ENCODE measurements at regions not wholly inside any gene's neighbourhood (a gene's known extent, or its start where the extent isn't known, plus 50 kb on each side); places are given as distances from the start of the nearest gene placed in this dataset.
A peak's percentile ranks its signal among the peaks of the same experiment; 100 is the strongest.

DNA sequence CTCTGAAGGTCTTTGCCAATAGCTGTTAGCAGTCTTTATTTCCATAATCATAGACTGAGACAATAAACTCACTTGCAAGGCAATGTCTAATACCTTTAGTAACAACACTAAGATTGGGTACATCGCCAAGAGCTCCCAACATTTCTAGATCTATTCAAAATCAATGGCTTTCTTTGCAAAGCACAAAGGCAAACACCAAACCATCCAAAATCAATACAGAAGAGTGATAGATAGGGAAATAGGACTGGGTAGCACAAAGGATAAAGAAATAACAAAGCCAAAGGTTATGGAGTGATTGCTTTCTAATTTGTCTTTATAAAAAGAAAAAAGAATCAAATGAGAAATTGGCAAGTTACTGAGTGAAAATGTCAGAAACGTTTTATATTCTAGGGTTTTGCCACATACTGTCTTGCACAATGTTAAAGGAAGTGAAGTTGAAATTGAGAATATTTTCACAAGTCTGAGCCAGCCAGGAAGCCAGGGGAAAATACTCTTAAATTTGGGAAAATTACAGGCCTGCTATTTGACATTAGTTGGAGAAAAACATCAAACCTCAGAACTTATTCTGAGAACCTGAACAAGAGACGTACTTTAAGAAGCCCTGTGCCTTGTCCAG lies 53.3 kb upstream of the LHFPL2 start:
- 73% methylated on average over 3 of the region's 3 CpGs for WGBS (ENCODE audit: missing lambda C conversion rate)
- Histone ChIP-seq H3K4me1 (peaks cover 36% of the 10 kb centered on the region), H3K27ac (peak overlapping the region; percentile 92 to 96; a peak in 5 of 6 replicates), H3K4me2 (no peak overlapping the region), H3K4me3 (no peak overlapping the region), H3K9me3 (peaks cover 8% of the 10 kb centered on the region; the same call in 1 of the 3 replicates)
- TF ChIP-seq EP300 (IDR thresholded peaks at IDR 0.05) (no peak), ZFP36 (IDR thresholded peaks at IDR 0.05; ENCODE audit: borderline replicate concordance, partially characterized antibody) (no peak), FOSB (CRISPR knock-in tag; IDR thresholded peaks at IDR 0.05) (no peak), NR3C1 (IDR thresholded peaks at IDR 0.05) (no peak), MAFK (IDR thresholded peaks at IDR 0.05; ENCODE audit: partially characterized antibody) (no peak), HOXA7 (CRISPR knock-in tag; IDR thresholded peaks at IDR 0.05) (no peak), TP53 (CRISPR knock-in tag; IDR thresholded peaks at IDR 0.05) (no peak), FOSL2 (IDR thresholded peaks at IDR 0.05) (no peak), FOSL2 (CRISPR knock-in tag; IDR thresholded peaks at IDR 0.05) (no peak), EHF (CRISPR knock-in tag; IDR thresholded peaks at IDR 0.05) (no peak), PHF8 (IDR thresholded peaks at IDR 0.05; ENCODE audit: borderline replicate concordance, low read depth) (no peak)
- TF ChIP-seq, protein P1, sequence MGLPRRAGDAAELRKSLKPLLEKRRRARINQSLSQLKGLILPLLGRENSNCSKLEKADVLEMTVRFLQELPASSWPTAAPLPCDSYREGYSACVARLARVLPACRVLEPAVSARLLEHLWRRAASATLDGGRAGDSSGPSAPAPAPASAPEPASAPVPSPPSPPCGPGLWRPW (IDR thresholded peaks at IDR 0.05): no peak
- TF ChIP-seq, protein P2, sequence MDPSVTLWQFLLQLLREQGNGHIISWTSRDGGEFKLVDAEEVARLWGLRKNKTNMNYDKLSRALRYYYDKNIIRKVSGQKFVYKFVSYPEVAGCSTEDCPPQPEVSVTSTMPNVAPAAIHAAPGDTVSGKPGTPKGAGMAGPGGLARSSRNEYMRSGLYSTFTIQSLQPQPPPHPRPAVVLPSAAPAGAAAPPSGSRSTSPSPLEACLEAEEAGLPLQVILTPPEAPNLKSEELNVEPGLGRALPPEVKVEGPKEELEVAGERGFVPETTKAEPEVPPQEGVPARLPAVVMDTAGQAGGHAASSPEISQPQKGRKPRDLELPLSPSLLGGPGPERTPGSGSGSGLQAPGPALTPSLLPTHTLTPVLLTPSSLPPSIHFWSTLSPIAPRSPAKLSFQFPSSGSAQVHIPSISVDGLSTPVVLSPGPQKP (IDR thresholded peaks at IDR 0.05; ENCODE audit: low read depth, low read length): no peak
- TF ChIP-seq, protein P3, sequence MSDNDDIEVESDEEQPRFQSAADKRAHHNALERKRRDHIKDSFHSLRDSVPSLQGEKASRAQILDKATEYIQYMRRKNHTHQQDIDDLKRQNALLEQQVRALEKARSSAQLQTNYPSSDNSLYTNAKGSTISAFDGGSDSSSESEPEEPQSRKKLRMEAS (IDR thresholded peaks at IDR 0.05): no peak
- TF ChIP-seq, protein P4, sequence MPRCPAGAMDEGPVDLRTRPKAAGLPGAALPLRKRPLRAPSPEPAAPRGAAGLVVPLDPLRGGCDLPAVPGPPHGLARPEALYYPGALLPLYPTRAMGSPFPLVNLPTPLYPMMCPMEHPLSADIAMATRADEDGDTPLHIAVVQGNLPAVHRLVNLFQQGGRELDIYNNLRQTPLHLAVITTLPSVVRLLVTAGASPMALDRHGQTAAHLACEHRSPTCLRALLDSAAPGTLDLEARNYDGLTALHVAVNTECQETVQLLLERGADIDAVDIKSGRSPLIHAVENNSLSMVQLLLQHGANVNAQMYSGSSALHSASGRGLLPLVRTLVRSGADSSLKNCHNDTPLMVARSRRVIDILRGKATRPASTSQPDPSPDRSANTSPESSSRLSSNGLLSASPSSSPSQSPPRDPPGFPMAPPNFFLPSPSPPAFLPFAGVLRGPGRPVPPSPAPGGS (IDR thresholded peaks at IDR 0.05): no peak
- ChIA-PET POLR2A (interaction anchor here (1.2 kb wide), 1 partner anchor 53 kb away, joined by 3 read pairs; the partner anchor contains the start of gene LHFPL2), CTCF (interaction anchor here (1.0 to 2.1 kb wide), 3 partner anchors 9 to 52 kb away, joined by 3 to 5 read pairs (median 4); no protein-coding TSS in a partner anchor)
- ATAC-seq (no peak), FAIRE-seq (no peak), DNase-seq (ENCODE audit: low read depth in 1 of 2, low spot score in 1 of 2) (no peak)

DNA sequence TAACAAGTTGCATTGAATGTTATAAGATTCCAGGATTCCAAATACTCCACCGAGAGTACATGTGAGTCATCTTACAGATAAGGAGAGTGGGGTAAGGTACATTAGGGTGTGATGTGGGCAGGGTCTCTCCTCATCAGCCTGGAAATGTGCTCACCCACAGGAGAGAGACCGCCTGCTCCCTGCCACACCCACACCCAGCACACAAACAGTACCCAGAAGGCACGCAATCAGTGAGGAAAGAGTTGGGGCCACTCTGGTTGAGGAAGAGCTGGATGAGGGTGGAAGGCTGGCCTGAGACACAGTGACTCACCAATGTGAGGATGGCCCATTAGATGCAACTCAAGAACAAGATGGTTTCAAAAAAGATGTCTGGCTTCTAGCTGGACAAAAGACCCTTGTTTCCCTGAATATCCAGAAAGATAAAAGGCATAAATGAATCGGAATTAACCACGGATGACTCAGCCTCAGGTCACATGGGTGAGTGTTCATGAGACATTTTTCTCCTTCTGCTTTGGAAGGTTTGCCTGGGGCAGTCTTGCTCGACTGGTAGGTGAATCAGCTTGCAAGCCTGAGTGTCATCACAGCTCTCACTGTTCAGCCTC lies 51.1 kb upstream of the LHFPL2 start:
- TF ChIP-seq, protein P3 (IDR thresholded peaks at IDR 0.05): peak; percentile 83
- TF ChIP-seq BHLHE40 (IDR thresholded peaks at IDR 0.05; ENCODE audit: low read depth, low read length) (no peak), GATA3 (IDR thresholded peaks at IDR 0.05; ENCODE audit: borderline replicate concordance) (peak; percentile 67), NR3C1 (IDR thresholded peaks at IDR 0.05) (no peak), RAD21 (conservative IDR thresholded peaks at IDR 0.05 in 1 of 2, IDR thresholded peaks at IDR 0.05 in 1 of 2) (peak in 1 of 2 experiments; percentile 16), FOSL2 (IDR thresholded peaks at IDR 0.05) (peak; percentile 84), FOSL2 (CRISPR knock-in tag; IDR thresholded peaks at IDR 0.05) (peak; percentile 95), EHF (CRISPR knock-in tag; IDR thresholded peaks at IDR 0.05) (no peak), CEBPB (IDR thresholded peaks at IDR 0.05) (peak; percentile 14 to 65; a peak in 2 of 4 replicates), JUNB (IDR thresholded peaks at IDR 0.05) (peak; percentile 95), HOXB13 (CRISPR knock-in tag; IDR thresholded peaks at IDR 0.05; ENCODE audit: low read depth) (no peak), EP300 (IDR thresholded peaks at IDR 0.05) (peak in 1 of 2 experiments; percentile 67; a peak in 3 of 5 replicates), SMC3 (IDR thresholded peaks at IDR 0.05) (peak; percentile 47), RARB (CRISPR knock-in tag; IDR thresholded peaks at IDR 0.05) (0 out of 2 replicates have a peak, but pooled peaks have one; percentile 22), JUN (IDR thresholded peaks at IDR 0.05) (peak; percentile 77 to 90; a peak in 4 of 5 replicates), NFE2L2 (conservative IDR thresholded peaks at IDR 0.05; ENCODE audit: low read length) (0 out of 2 replicates have a peak, but pooled peaks have one; percentile 27), PHF8 (IDR thresholded peaks at IDR 0.05; ENCODE audit: borderline replicate concordance, low read depth) (no peak), MYC (IDR thresholded peaks at IDR 0.05; ENCODE audit: borderline replicate concordance, low read length) (peak; percentile 59; the same call in 1 of the 2 replicates)
- TF ChIP-seq, protein P1 (IDR thresholded peaks at IDR 0.05): 0 out of 2 replicates have a peak, but pooled peaks have one; percentile 24
- TF ChIP-seq, protein P5, sequence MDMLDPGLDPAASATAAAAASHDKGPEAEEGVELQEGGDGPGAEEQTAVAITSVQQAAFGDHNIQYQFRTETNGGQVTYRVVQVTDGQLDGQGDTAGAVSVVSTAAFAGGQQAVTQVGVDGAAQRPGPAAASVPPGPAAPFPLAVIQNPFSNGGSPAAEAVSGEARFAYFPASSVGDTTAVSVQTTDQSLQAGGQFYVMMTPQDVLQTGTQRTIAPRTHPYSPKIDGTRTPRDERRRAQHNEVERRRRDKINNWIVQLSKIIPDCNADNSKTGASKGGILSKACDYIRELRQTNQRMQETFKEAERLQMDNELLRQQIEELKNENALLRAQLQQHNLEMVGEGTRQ (IDR thresholded peaks at IDR 0.05): peak; percentile 89
- TF ChIP-seq, protein P4 (IDR thresholded peaks at IDR 0.05): peak; percentile 74; the same call in 1 of the 3 replicates
- ATAC-seq (peak; percentile 98 to 99), FAIRE-seq (peak; percentile 77), DNase-seq (ENCODE audit: low read depth in 1 of 2, low spot score in 1 of 2) (peak; percentile 76 to 96)
- under 1% methylated on average over 6 of the region's 6 CpGs for WGBS (ENCODE audit: missing lambda C conversion rate)
- ChIA-PET POLR2A (interaction anchor here (0.6 to 2.9 kb wide), 3 partner anchors 23 to 61 kb away, joined by 3 to 16 read pairs (median 3); partner anchors contain the start of gene LHFPL2), CTCF (interaction anchor here (0.6 to 2.1 kb wide), 6 partner anchors 9 to 232 kb away, joined by 3 to 5 read pairs (median 4); no protein-coding TSS in a partner anchor)
- peak overlapping the region; percentile 92 to 96 for H3K27ac ChIP-seq
- H3K4me1 ChIP-seq: peaks cover 31% of the 10 kb centered on the region
- H3K9me3 ChIP-seq: peaks cover 23% of the 10 kb centered on the region; the same call in 2 of the 3 replicates
- no peak overlapping the region for H3K4me3 ChIP-seq
- H3K4me2 ChIP-seq: peak overlapping the region; percentile 74
